LNCaP clone FGC (cell line): ENCODE measurements at regions not wholly inside any gene's neighbourhood (a gene's known extent, or its start where the extent isn't known, plus 50 kb on each side); places are given as distances from the start of the nearest gene placed in this dataset.

Experiments used
- DNase-seq: peaks from one replicate; pipeline ENCODE4 v3.0.0-alpha.2; 2011; ENCODE audit warnings: low read depth
- H3K4me3 ChIP-seq: 2 replicates; pipeline ENCODE4 v1.5.1; 2011; ENCODE audit warnings: mild to moderate bottlenecking, low read depth, low read length, control low read depth
- TF ChIP-seq, protein P1 (sequence below): IDR thresholded peaks from 2 replicates; pipeline ENCODE4 v1.5.1; 2012; ENCODE audit warnings: mild to moderate bottlenecking; ENCODE audit not compliant: control insufficient read depth, insufficient read depth; ENCODE audit errors: extremely low read depth

DNA sequence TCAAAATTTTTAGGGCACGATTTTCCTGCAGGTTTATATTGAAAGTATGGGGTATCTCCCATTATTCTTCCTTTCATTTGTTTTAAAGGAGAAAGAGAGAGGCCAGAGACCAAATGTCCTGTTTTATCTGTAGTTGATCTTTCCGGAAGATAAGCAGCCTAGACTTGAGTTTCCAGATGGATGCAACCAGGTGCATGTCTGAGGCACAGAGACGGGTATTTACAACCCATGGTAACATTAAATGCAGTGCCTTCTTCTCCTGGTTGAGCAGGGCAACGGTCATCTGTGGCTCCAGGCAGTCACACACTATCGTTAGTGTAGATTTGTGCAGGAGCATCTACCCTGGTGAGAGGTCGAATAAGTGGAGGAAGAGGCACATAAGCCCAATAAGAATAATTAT, 1507.1 kb downstream of the UQCRFS1 start:
- H3K4me3 ChIP-seq, result no peak overlapping the region
- no peak for DNase-seq
- TF ChIP-seq, protein P1, sequence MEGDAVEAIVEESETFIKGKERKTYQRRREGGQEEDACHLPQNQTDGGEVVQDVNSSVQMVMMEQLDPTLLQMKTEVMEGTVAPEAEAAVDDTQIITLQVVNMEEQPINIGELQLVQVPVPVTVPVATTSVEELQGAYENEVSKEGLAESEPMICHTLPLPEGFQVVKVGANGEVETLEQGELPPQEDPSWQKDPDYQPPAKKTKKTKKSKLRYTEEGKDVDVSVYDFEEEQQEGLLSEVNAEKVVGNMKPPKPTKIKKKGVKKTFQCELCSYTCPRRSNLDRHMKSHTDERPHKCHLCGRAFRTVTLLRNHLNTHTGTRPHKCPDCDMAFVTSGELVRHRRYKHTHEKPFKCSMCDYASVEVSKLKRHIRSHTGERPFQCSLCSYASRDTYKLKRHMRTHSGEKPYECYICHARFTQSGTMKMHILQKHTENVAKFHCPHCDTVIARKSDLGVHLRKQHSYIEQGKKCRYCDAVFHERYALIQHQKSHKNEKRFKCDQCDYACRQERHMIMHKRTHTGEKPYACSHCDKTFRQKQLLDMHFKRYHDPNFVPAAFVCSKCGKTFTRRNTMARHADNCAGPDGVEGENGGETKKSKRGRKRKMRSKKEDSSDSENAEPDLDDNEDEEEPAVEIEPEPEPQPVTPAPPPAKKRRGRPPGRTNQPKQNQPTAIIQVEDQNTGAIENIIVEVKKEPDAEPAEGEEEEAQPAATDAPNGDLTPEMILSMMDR, result no peak

DNA sequence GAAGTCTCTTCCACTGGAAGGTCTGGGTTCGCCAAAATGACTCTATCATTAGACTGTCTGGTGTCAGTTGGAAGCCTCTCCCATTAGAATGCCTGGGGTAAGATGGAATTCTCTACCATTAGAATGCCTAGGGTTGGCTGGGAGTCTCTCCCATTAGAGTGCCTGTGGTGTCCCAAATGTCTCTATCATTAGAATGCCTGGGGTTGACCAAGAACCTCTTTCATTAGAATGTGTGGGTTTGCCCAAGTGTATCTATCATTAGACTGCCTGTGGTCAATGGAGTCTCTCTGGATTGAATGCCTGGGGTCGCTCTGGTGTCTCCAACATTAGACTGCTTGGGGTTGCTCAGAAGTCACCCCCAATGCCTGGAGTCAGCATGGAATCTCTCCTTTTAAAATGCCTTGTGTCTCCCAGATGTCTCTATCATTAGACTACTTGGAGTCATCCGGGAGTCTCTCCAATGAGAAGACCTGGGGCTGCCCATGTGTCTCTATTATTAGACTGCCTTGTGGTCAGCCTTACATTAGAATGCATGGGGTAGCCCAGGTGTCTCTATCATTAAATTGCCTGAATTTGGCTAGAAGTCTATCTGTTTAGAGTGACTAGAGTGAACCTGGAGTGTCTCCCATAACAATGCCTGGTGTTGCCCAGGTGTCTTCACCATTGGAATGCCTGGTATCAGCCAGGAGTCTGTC, 1518.4 kb downstream of the UQCRFS1 start:
- DNase-seq, result no peak
- no peak overlapping the region for H3K4me3 ChIP-seq
- TF ChIP-seq, protein P1, result no peak

DNA sequence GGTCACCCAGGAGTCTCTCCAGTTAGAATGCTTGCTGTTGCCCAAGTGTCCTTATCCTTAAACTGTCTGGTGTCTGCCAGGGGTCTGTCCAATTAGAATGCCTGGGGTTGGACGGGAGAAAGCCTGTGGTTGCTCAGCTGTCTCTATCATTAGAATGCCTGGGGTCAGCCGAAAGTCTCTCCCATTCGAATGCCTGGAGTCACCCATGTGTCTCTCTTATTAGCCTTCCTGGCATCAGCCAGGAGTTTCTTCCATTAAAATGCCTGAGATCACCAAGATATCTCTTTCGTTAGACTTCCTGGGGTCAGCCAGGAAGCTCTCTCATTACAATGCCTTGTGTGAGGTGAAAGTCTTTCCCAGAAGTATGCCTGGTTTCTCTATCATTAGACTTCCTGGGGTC, 1521.0 kb downstream of the UQCRFS1 start:
- TF ChIP-seq, protein P1, result no peak
- H3K4me3 ChIP-seq, result no peak overlapping the region
- DNase-seq, result no peak

GRCh38 chr19:27689734-27690241, 1523.2 kb downstream of the UQCRFS1 start:
- DNase-seq, result no peak
- TF ChIP-seq, protein P1, result no peak
- H3K4me3 ChIP-seq, result no peak overlapping the region

DNA sequence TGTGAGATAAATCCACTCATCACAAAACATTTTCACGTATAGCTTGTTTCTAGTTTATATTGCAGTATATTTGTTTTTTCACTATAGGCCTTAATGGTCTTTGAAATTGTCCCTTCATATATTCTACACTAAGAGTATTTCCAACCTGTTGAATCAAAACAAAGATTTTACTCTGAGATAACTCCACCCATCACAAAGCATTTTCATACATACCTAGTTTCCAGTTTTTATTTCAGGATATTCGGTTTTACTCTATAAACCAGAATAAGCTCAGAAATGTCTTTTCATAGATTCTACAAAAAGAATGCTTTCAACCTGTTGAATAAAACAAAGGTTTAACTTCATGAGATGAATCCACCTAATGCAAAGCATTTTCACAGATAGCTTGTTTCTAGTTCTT, 1528.7 kb downstream of the UQCRFS1 start:
- TF ChIP-seq, protein P1, result no peak
- no peak overlapping the region for H3K4me3 ChIP-seq
- no peak for DNase-seq

DNA sequence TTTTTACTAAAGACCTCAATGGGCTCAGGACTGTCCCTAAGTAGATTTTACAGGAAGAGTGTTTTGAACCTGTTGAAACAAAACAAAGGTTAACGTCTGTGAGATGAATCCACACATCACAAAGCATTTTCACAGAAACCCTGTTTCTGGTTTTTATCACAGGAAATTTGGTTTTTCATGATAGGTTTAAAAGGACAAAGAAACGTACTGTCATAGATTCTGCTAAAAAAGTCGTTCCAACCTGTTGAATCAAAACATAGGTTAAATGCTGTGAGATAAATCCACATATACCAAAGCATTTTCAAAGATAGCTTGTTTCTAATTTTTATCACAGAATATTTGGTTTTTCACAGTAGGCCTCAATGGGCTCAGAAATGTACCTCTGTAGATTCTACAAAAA, 1531.0 kb downstream of the UQCRFS1 start:
- no peak for DNase-seq
- no peak overlapping the region for H3K4me3 ChIP-seq
- TF ChIP-seq, protein P1, result no peak

- TF ChIP-seq, protein P1, result no peak
- no peak for DNase-seq
- no peak overlapping the region for H3K4me3 ChIP-seq
Observed at GRCh38 chr19:27679905-27680304, 1533.0 kb downstream of the UQCRFS1 start.
